D341Med (cell line): ENCODE measurements at regions not wholly inside any gene's neighbourhood (a gene's known extent, or its start where the extent isn't known, plus 50 kb on each side); places are given as distances from the start of the nearest gene placed in this dataset.
"Not testable (repeated sequence)": the region's sequence is repeated elsewhere in the genome, so short reads cannot be mapped to it uniquely, and the experiment has no call there.

Source experiments
- DNase-seq: peaks from one replicate; pipeline ENCODE4 v3.0.0; 2012; ENCODE audit warnings: low spot score

- peak; percentile 62 for DNase-seq
Observed at GRCh38 chr3:61381745-61382392, 130.6 kb upstream of the FHIT start.

- no peak for DNase-seq
Observed at GRCh38 chr3:61387817-61388216, 136.6 kb upstream of the FHIT start.

- DNase-seq = not testable (repeated sequence)
Observed at GRCh38 chr3:61393480-61393947, 142.3 kb upstream of the FHIT start.

- no peak for DNase-seq
Observed at GRCh38 chr3:61401359-61401758, 150.1 kb upstream of the FHIT start.

- no peak for DNase-seq
Observed at GRCh38 chr3:61407397-61407796, 154.0 kb upstream of the PTPRG start.

GRCh38 chr3:61409638-61410037 is 151.7 kb upstream of the PTPRG start:
- no peak for DNase-seq

- DNase-seq = not testable (repeated sequence)
Observed at GRCh38 chr3:61410358-61410757, 151.0 kb upstream of the PTPRG start.

GRCh38 chr3:61411009-61411662 is 150.2 kb upstream of the PTPRG start:
- no peak for DNase-seq

- DNase-seq = no peak
Observed at GRCh38 chr3:61414456-61414855, 146.9 kb upstream of the PTPRG start.

GRCh38 chr3:61415201-61415600 is 146.2 kb upstream of the PTPRG start:
- DNase-seq = peak; percentile 52

GRCh38 chr3:61416618-61417017 is 144.8 kb upstream of the PTPRG start:
- no peak for DNase-seq

- DNase-seq = no peak
Observed at GRCh38 chr3:61417352-61417751, 144.0 kb upstream of the PTPRG start.

- DNase-seq = no peak
Observed at GRCh38 chr3:61420136-61420759, 141.1 kb upstream of the PTPRG start.

GRCh38 chr3:61422945-61423673 is 138.3 kb upstream of the PTPRG start:
- DNase-seq = no peak

GRCh38 chr3:61425356-61425755 is 136.0 kb upstream of the PTPRG start:
- DNase-seq = no peak

GRCh38 chr3:61429106-61429505 is 132.3 kb upstream of the PTPRG start:
- DNase-seq = no peak

GRCh38 chr3:61434901-61435300 is 126.5 kb upstream of the PTPRG start:
- not testable (repeated sequence) for DNase-seq

GRCh38 chr3:61435361-61435760 is 126.0 kb upstream of the PTPRG start:
- not testable (repeated sequence) for DNase-seq

GRCh38 chr3:61438253-61439121 is 122.9 kb upstream of the PTPRG start:
- DNase-seq = no peak

GRCh38 chr3:61439122-61439458 is 122.3 kb upstream of the PTPRG start:
- DNase-seq = no peak

GRCh38 chr3:61442696-61443095 is 118.7 kb upstream of the PTPRG start:
- DNase-seq = no peak

- no peak for DNase-seq
Observed at GRCh38 chr3:61443886-61444285, 117.5 kb upstream of the PTPRG start.
